ENCODE measurements at regions not wholly inside any gene's neighbourhood (a gene's known extent, or its start where the extent isn't known, plus 50 kb on each side); places are given as distances from the start of the nearest gene placed in this dataset.
A peak's percentile ranks its signal among the peaks of the same experiment; 100 is the strongest.

- Mint-ChIP-seq H3K27ac (peak overlapping the region; percentile 50), H3K9me3 (no peaks in the 10 kb centered on the region), H3K4me1 (ENCODE audit: low read depth) (peaks cover 55% of the 10 kb centered on the region), H3K36me3 (ENCODE audit: low read depth) (peaks cover 95% of the 10 kb centered on the region), H3K4me3 (no peak overlapping the region), H3K27me3 (no peaks in the 10 kb centered on the region)
- intact Hi-C loops (cut with micrococcal nuclease): no loop called here
Measured at GRCh38 chr12:124428136-124428791, 133.4 kb downstream of the RFLNA start.

GRCh38 chr12:124426594-124427555 is 132.0 kb downstream of the RFLNA start:
- H3K9me3 Mint-ChIP-seq: no peaks in the 10 kb centered on the region
- no peaks in the 10 kb centered on the region for H3K27me3 Mint-ChIP-seq
- H3K4me3 Mint-ChIP-seq: no peak overlapping the region
- peaks cover 42% of the 10 kb centered on the region for H3K4me1 Mint-ChIP-seq (ENCODE audit: low read depth)
- peak overlapping the region; percentile 55 for H3K27ac Mint-ChIP-seq
- H3K36me3 Mint-ChIP-seq (ENCODE audit: low read depth): peaks cover 99% of the 10 kb centered on the region
- intact Hi-C loops (cut with micrococcal nuclease): no loop called here

DNA sequence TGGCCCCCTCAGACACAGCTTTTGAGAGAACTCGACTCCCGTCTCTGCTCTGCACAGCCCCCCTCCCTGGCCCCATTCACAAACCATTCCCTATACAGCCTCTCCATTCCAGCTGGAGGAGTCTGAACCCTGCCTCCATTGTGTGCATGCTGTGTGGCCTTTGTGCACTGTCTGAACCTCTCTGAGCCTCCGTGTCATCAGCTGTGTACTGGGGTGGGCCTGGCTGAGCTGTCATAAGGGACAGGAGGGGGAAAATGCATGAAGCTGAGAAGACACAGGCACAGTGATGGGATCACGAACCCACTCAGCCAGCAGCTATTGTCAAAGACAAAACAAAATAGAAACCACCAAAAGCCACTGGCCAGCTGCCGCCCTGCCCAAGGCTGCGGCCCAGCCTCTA is 130.8 kb downstream of the RFLNA start:
- Mint-ChIP-seq H3K4me1 (ENCODE audit: low read depth) (peaks cover 30% of the 10 kb centered on the region), H3K9me3 (no peaks in the 10 kb centered on the region), H3K27ac (no peak overlapping the region), H3K27me3 (no peaks in the 10 kb centered on the region), H3K4me3 (no peak overlapping the region), H3K36me3 (ENCODE audit: low read depth) (peaks cover 99% of the 10 kb centered on the region)
- intact Hi-C loops (cut with micrococcal nuclease): no loop called here

DNA sequence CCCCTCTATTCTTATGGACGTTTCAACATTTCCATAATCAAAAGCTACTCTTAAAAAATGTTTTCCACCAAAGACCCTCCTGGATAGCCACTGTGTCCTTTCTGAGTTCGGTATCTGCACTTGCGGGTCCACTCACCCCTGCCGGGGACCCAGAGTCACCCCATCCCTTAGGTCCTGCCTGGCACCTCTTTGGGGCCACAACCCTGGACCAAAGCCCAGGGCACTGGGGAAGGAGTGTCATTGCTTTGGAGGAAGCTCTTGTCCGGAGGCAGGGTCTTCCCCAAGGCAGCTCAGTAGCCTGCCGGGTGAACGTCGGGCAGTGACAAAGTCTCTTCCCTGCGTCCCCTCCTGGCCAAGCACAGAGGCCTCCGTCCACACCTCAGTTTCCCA is 129.6 kb downstream of the RFLNA start:
- Mint-ChIP-seq H3K27ac (no peak overlapping the region), H3K9me3 (no peaks in the 10 kb centered on the region), H3K36me3 (ENCODE audit: low read depth) (peaks cover 99% of the 10 kb centered on the region), H3K4me3 (no peak overlapping the region), H3K27me3 (no peaks in the 10 kb centered on the region), H3K4me1 (ENCODE audit: low read depth) (peaks cover 25% of the 10 kb centered on the region)
- intact Hi-C loops (cut with micrococcal nuclease): no loop called here

GRCh38 chr12:124423761-124424515 is 129.0 kb downstream of the RFLNA start:
- H3K27me3 Mint-ChIP-seq: no peaks in the 10 kb centered on the region
- no peak overlapping the region for H3K27ac Mint-ChIP-seq

DNA sequence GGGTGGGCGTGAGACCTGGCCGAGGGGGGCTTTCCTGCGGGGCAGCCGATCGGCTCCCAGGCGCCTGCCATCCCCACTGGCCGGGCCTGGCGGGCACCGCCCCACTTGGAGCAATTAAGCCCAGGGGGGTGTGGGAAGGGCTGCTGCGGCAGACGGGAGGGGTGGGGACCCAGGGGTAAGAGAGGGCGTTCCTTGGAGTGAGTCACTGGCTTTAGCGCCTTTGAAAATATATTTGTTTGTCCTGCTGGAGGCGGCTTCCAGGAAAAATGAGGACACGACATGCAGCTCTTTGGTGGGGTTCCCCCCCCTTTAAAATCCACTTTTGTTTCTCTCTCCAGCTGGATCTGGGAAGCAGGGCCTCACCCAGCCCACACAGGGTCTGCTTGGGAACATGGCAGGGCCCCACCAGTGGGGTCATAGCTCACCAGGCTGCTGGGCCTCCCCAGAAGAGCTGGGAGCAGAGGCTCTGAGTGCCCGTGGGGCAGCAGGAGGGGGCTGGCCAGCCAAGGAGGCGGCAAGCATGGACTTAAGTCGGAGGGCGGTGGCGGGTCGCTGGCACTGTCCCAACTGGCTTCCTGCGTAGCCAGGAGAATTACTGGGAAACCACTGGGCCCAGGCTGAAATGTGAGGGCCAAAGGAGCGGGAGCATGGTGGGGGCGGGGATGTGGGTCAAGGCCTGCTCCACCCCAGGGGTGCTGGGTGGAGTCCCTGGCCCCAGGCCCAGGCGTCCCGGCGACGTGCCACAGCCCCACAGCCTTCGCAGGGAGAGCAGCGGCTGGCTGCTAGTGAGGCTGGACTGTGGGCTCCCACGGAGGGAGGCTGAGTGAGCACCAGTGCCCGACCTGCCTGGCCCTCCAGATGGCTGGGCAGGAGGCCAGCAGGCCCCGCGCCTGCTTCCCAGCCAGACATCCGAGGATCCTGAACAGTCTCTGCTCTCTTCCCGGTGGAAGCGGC is 128.0 kb downstream of the RFLNA start:
- H3K36me3 Mint-ChIP-seq (ENCODE audit: low read depth): peaks cover 99% of the 10 kb centered on the region
- H3K9me3 Mint-ChIP-seq: no peaks in the 10 kb centered on the region
- intact Hi-C loops (cut with micrococcal nuclease): no loop called here
- no peak overlapping the region for H3K27ac Mint-ChIP-seq
- H3K4me1 Mint-ChIP-seq (ENCODE audit: low read depth): peaks cover 15% of the 10 kb centered on the region
- no peak overlapping the region for H3K4me3 Mint-ChIP-seq
- H3K27me3 Mint-ChIP-seq: no peaks in the 10 kb centered on the region

More at GRCh38 chr12:124423761-124424515, 129.0 kb downstream of the RFLNA start:
- Mint-ChIP-seq H3K4me1 (ENCODE audit: low read depth) (peaks cover 25% of the 10 kb centered on the region), H3K36me3 (ENCODE audit: low read depth) (peaks cover 99% of the 10 kb centered on the region), H3K4me3 (no peak overlapping the region), H3K9me3 (no peaks in the 10 kb centered on the region)
- intact Hi-C loops (cut with micrococcal nuclease): no loop called here

- H3K36me3 Mint-ChIP-seq (ENCODE audit: low read depth): peaks cover 100% of the 10 kb centered on the region
- peaks cover 8% of the 10 kb centered on the region for H3K4me1 Mint-ChIP-seq (ENCODE audit: low read depth)
- no peak overlapping the region for H3K27ac Mint-ChIP-seq
- intact Hi-C loops (cut with micrococcal nuclease): no loop called here
- H3K27me3 Mint-ChIP-seq: no peaks in the 10 kb centered on the region
- no peaks in the 10 kb centered on the region for H3K9me3 Mint-ChIP-seq
- H3K4me3 Mint-ChIP-seq: no peak overlapping the region
Measured at GRCh38 chr12:124422142-124422569, 127.3 kb downstream of the RFLNA start.

DNA sequence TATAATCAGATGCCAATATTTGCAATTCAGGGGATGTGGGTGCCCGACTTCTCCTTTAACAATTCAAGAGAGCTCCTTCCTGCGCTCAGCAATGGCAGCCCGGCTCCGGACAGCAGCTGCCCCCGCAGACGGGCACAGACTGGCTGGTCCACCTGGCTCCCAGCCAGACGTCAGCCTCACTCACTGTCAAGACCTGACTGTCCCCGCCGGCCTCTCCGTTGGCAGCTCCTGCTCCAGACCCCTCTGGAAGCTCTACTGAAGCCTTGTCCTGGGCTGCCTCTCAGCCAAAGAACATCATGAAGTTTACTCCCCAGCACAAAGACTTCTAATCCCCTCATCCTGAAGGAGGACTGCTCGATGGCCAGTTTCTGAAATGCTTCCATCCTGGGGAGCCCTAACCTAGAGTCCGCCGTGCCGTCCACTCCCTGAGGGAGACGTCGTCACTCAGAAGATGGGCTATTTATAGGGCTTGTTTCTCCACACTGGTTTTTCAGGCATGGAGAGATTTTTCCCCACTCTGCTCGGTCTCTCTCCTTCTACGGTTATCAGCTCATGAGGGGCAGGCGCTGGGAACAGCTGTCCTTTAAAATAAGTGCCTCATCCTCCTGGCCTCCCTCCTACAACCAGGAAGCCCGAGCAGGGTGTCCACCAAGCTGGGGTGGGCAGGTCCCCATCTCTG is 126.2 kb downstream of the RFLNA start:
- Mint-ChIP-seq H3K4me3 (no peak overlapping the region), H3K27me3 (no peaks in the 10 kb centered on the region), H3K4me1 (ENCODE audit: low read depth) (no peaks in the 10 kb centered on the region), H3K9me3 (no peaks in the 10 kb centered on the region), H3K36me3 (ENCODE audit: low read depth) (peaks cover 100% of the 10 kb centered on the region), H3K27ac (no peak overlapping the region)
- intact Hi-C loops (cut with micrococcal nuclease): no loop called here

DNA sequence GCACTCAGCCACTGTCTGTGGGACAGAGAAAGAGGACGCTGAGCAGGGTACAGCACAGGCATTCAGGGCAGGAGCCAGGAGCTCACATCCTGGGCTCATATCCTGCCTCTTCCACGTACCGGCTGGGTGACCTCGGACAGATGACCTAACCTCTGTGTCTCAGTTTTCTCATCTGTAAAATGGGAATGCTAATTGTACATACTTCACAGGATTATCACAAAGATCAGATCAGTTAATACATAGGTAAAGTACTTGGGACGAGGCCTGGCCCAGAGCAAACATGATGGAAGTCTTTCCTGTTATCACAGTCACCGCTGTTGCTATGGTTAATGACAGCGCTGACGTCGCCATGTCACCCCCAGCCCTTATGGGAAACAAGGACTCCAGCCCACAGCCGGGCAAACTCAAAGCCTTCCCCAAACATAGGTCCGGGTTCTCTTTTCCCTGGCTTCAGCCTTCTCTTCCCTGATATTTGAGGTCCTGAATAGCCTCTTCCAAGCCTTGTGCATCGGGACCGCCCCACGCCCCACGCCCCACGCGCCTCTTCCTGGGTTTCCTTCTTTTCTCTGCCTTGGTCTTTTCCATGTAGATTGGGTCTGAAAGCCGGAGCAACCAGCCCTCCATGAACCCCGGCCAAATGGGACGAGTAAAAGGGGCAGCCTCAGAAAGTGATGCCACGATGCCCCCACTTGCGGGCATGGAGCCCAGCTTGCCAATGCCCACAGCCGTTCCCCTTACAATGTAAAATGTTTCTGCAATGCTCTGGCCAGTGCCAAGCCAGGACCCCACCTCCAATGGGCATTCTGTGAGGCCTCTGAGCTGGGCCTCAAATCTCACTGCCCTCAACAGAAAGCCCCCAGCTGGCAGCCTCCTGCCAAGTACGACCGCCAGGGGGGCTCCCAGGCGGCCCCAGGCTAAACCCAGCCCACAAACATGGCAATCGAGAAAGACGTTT is 125.4 kb downstream of the RFLNA start:
- no peaks in the 10 kb centered on the region for H3K4me1 Mint-ChIP-seq (ENCODE audit: low read depth)
- H3K4me3 Mint-ChIP-seq: no peak overlapping the region
- intact Hi-C loops (cut with micrococcal nuclease): no loop called here
- no peaks in the 10 kb centered on the region for H3K27me3 Mint-ChIP-seq
- no peaks in the 10 kb centered on the region for H3K9me3 Mint-ChIP-seq
- H3K27ac Mint-ChIP-seq: no peak overlapping the region
- H3K36me3 Mint-ChIP-seq (ENCODE audit: low read depth): peaks cover 100% of the 10 kb centered on the region

DNA sequence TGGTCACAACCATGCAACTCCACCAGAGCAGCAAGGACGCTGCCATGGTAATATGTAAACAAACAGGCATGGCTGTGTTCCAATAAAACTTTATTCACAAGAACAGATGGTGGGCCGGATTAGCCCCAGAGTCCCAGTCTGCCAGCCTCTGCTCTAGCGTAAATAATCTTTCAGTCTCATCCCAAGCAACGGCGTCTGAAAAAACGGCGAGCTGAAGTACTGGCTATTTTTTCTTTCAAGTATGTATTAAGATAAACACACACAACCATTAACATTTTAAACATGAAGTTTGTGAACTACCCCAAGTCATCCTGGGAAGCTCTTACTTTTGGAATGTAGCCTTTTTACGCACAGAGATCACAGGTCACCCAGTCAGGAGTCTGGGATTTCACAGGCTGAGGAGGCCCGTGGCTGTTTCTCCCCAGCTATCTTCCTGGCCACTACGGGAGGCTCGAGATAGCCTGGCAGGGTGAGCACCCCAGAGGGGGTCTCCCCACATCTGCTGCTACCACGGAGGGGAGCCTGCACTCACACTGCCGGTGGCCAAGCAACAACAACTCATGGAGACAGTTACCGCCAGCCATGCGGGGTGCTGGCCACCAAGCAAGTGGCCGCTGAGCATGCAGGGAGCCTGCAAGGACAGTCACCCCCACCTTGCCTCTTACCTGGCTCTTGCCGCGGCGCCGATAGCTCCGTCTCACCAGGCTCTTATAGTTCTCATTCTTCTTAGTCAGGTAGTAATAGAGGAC is 124.6 kb downstream of the RFLNA start:
- Mint-ChIP-seq H3K4me3 (no peak overlapping the region), H3K36me3 (ENCODE audit: low read depth) (peaks cover 100% of the 10 kb centered on the region), H3K9me3 (no peaks in the 10 kb centered on the region), H3K4me1 (ENCODE audit: low read depth) (no peaks in the 10 kb centered on the region), H3K27me3 (no peaks in the 10 kb centered on the region), H3K27ac (no peak overlapping the region)
- intact Hi-C loops (cut with micrococcal nuclease): no loop called here

- Mint-ChIP-seq H3K36me3 (ENCODE audit: low read depth) (peaks cover 100% of the 10 kb centered on the region), H3K27me3 (no peaks in the 10 kb centered on the region), H3K4me1 (ENCODE audit: low read depth) (no peaks in the 10 kb centered on the region), H3K27ac (no peak overlapping the region), H3K9me3 (no peaks in the 10 kb centered on the region), H3K4me3 (no peak overlapping the region)
- intact Hi-C loops (cut with micrococcal nuclease): no loop called here
Measured at GRCh38 chr12:124418791-124419190, 123.9 kb downstream of the RFLNA start.

All from dendritic cell treated with granulocyte-macrophage colony-stimulating factor and Interleukin-4, amounts not matched to agents 40 ng/mL and 50 ng/mL, for 4 days (primary cell).